IMR-90 (cell line): ENCODE measurements at regions not wholly inside any gene's neighbourhood (a gene's known extent, or its start where the extent isn't known, plus 50 kb on each side); places are given as distances from the start of the nearest gene placed in this dataset.
"Not testable (repeated sequence)": the region's sequence is repeated elsewhere in the genome, so short reads cannot be mapped to it uniquely, and the experiment has no call there.

Source experiments
- BHLHE40 ChIP-seq: fragments of 150-350 bp; IDR thresholded peaks from 2 replicates; pipeline ENCODE4 v1.6.1; 2016; ENCODE audit warnings: mild to moderate bottlenecking, low read depth, low read length
- CHD1 ChIP-seq: IDR thresholded peaks from 2 replicates; pipeline ENCODE4 v1.6.1; 2012; ENCODE audit warnings: low read depth, low read length, improper control_type of control experiment
- CTCF ChIP-seq: conservative IDR thresholded peaks from 2 replicates; pipeline ENCODE4 v1.5.1; 2012; ENCODE audit warnings: mild to moderate bottlenecking, low read depth, low read length, improper control_type of control experiment
- POLR2A ChIP-seq: IDR thresholded peaks from 2 replicates; pipeline ENCODE4 v1.6.1; 2012; ENCODE audit warnings: mild to moderate bottlenecking, low read depth, low read length
- RAD21 ChIP-seq: IDR thresholded peaks from 2 replicates; pipeline ENCODE4 v1.6.1; 2012; ENCODE audit warnings: low read length, improper control_type of control experiment
- RCOR1 ChIP-seq: IDR thresholded peaks from 2 replicates; pipeline ENCODE4 v1.6.1; 2012; ENCODE audit warnings: mild to moderate bottlenecking, low read length, improper control_type of control experiment; ENCODE audit not compliant: insufficient replicate concordance
- RFX5 ChIP-seq: IDR thresholded peaks from 2 replicates; pipeline ENCODE4 v1.8.0; 2012; ENCODE audit warnings: low read depth, mild to moderate bottlenecking, low read length, moderate library complexity
- USF2 ChIP-seq: fragments of 150-350 bp; IDR thresholded peaks from 2 replicates; pipeline ENCODE4 v1.6.1; 2017; ENCODE audit warnings: mild to moderate bottlenecking, antibody characterized with exemption, low read length, low read depth

DNA sequence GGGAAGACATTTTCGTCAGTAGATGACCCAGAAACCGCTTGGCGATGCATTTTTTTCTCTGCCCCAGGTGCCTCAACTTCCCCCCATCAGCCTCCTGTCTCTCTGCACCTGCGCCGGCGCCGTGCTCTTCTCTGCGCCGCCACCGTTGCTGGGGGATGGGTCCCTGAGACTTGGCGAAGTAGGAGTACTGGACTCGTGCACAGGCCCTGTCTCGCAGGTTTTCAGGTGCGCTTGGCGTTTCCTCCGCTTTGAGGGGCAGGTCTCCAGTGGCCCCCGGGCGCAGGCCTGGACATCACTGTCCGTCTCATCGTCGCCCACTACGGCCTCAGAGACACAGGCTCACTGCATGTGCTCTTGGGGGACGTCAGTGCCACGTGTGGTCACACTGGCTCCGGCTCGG lies 532.1 kb downstream of the FOXD4L4 start:
- not testable (repeated sequence) for TF ChIP-seq USF2, CTCF, RCOR1, POLR2A, BHLHE40, RFX5, RAD21, CHD1
